Inflammatory macrophage treated with lipopolysaccharide for 4 hours (primary cell): ENCODE measurements at regions not wholly inside any gene's neighbourhood (a gene's known extent, or its start where the extent isn't known, plus 50 kb on each side); places are given as distances from the start of the nearest gene placed in this dataset.
A peak's percentile ranks its signal among the peaks of the same experiment; 100 is the strongest.

Experiments used
- DNase-seq: peaks from one replicate; pipeline ENCODE4 v3.0.0-alpha.2; 2020

GRCh38 chr7:88495881-88496725 is 189.4 kb upstream of the STEAP4 start:
- DNase-seq, result no peak

GRCh38 chr7:88492153-88492552 is 185.5 kb upstream of the STEAP4 start:
- DNase-seq, result no peak

- no peak for DNase-seq
These were observed 184.2 kb upstream of the STEAP4 start for GRCh38 chr7:88490874-88491273.

GRCh38 chr7:88490161-88490560 is 183.5 kb upstream of the STEAP4 start:
- DNase-seq, result no peak

- no peak for DNase-seq
These were observed 179.1 kb upstream of the STEAP4 start for GRCh38 chr7:88485821-88486220.

GRCh38 chr7:88484551-88484950 is 177.9 kb upstream of the STEAP4 start:
- DNase-seq, result no peak

- DNase-seq, result no peak
These were observed 174.2 kb upstream of the STEAP4 start for GRCh38 chr7:88480896-88481295.

- DNase-seq, result no peak
These were observed 173.6 kb upstream of the STEAP4 start for GRCh38 chr7:88480271-88480670.

- no peak for DNase-seq
These were observed 171.3 kb upstream of the STEAP4 start for GRCh38 chr7:88477976-88478375.

GRCh38 chr7:88465600-88465999 is 158.9 kb upstream of the STEAP4 start:
- no peak for DNase-seq

GRCh38 chr7:88462799-88463198 is 156.1 kb upstream of the STEAP4 start:
- no peak for DNase-seq

GRCh38 chr7:88460650-88461049 is 154.0 kb upstream of the STEAP4 start:
- peak; percentile 24 for DNase-seq

GRCh38 chr7:88458946-88459345 is 152.3 kb upstream of the STEAP4 start:
- DNase-seq, result peak; percentile 31

- DNase-seq, result no peak
These were observed 151.6 kb upstream of the STEAP4 start for GRCh38 chr7:88458279-88458678.

- DNase-seq, result peak; percentile 25
These were observed 150.6 kb upstream of the STEAP4 start for GRCh38 chr7:88457320-88457719.

- no peak for DNase-seq
These were observed 149.8 kb upstream of the STEAP4 start for GRCh38 chr7:88456490-88456889.

GRCh38 chr7:88455696-88456095 is 149.0 kb upstream of the STEAP4 start:
- DNase-seq, result no peak

- DNase-seq, result no peak
These were observed 146.0 kb upstream of the STEAP4 start for GRCh38 chr7:88452646-88453045.

GRCh38 chr7:88450874-88451273 is 144.2 kb upstream of the STEAP4 start:
- DNase-seq, result no peak

GRCh38 chr7:88449410-88449809 is 142.7 kb upstream of the STEAP4 start:
- no peak for DNase-seq

- DNase-seq, result no peak
These were observed 135.7 kb upstream of the STEAP4 start for GRCh38 chr7:88442413-88442812.

- no peak for DNase-seq
These were observed 130.4 kb upstream of the STEAP4 start for GRCh38 chr7:88437132-88437531.

- DNase-seq, result no peak
These were observed 125.6 kb upstream of the STEAP4 start for GRCh38 chr7:88432301-88432700.

- no peak for DNase-seq
These were observed 125.2 kb upstream of the STEAP4 start for GRCh38 chr7:88431882-88432281.

- no peak for DNase-seq
These were observed 122.7 kb upstream of the STEAP4 start for GRCh38 chr7:88429382-88429781.
